ENCODE measurements at regions not wholly inside any gene's neighbourhood (a gene's known extent, or its start where the extent isn't known, plus 50 kb on each side); places are given as distances from the start of the nearest gene placed in this dataset.

GRCh38 chr6:25025919-25026301, 90.2 kb upstream of the RIPOR2 start (continued):
- no peak for TF ChIP-seq REST (IDR thresholded peaks at IDR 0.05)
- TF ChIP-seq RAD21 (IDR thresholded peaks at IDR 0.05), result no peak

GRCh38 chr6:25026723-25027122, 91.0 kb upstream of the RIPOR2 start:
- DNase-seq (ENCODE audit: low spot score), result no peak
- Histone ChIP-seq H3K9me3 (ENCODE audit: control insufficient read depth in 4 of 4, low read length in 3 of 4) (no peaks in the 10 kb centered on the region), H3K9ac (ENCODE audit: low read depth in 1 of 2, low read length in 2 of 2) (no peak overlapping the region), H3K27me3 (ENCODE audit: control insufficient read depth in 4 of 4, insufficient read depth in 4 of 4, low read length in 3 of 4) (no peaks in the 10 kb centered on the region), H3K27ac (ENCODE audit: low read depth in 1 of 2, low read length in 2 of 2) (no peak overlapping the region), H3K4me1 (ENCODE audit: control insufficient read depth in 4 of 4, insufficient read depth in 4 of 4, low read length in 3 of 4) (no peaks in the 10 kb centered on the region), H3K36me3 (ENCODE audit: control insufficient read depth in 4 of 4, insufficient read depth in 3 of 4, low read depth in 1 of 4, low read length in 3 of 4) (no peaks in the 10 kb centered on the region), H3K4me3 (ENCODE audit: low read depth in 1 of 3, low read length in 3 of 3) (no peak overlapping the region)
- no peak for TF ChIP-seq ATF3 (IDR thresholded peaks at IDR 0.05)
- 57% methylated on average over 2 of the region's 2 CpGs for WGBS

GRCh38 chr6:25027221-25027916, 91.6 kb upstream of the RIPOR2 start:
- Histone ChIP-seq H3K27ac (ENCODE audit: low read depth in 1 of 2, low read length in 2 of 2) (no peak overlapping the region), H3K9me3 (ENCODE audit: control insufficient read depth in 4 of 4, low read length in 3 of 4) (no peaks in the 10 kb centered on the region), H3K4me3 (ENCODE audit: low read depth in 1 of 3, low read length in 3 of 3) (no peak overlapping the region), H3K4me1 (ENCODE audit: control insufficient read depth in 4 of 4, insufficient read depth in 4 of 4, low read length in 3 of 4) (no peaks in the 10 kb centered on the region), H3K27me3 (ENCODE audit: control insufficient read depth in 4 of 4, insufficient read depth in 4 of 4, low read length in 3 of 4) (no peaks in the 10 kb centered on the region), H3K9ac (ENCODE audit: low read depth in 1 of 2, low read length in 2 of 2) (no peak overlapping the region), H3K36me3 (ENCODE audit: control insufficient read depth in 4 of 4, insufficient read depth in 3 of 4, low read depth in 1 of 4, low read length in 3 of 4) (no peaks in the 10 kb centered on the region)
- 73% methylated on average over 31 of the region's 31 CpGs for WGBS
- DNase-seq (ENCODE audit: low spot score), result no peak
- TF ChIP-seq FOXA1 (IDR thresholded peaks at IDR 0.05) (no peak), SP1 (IDR thresholded peaks at IDR 0.05) (no peak), RAD21 (IDR thresholded peaks at IDR 0.05) (peak in 1 of 2 donors; percentile 24), JUND (IDR thresholded peaks at IDR 0.05) (no peak)

- Histone ChIP-seq H3K4me3 (ENCODE audit: low read depth in 1 of 3, low read length in 3 of 3) (no peak overlapping the region), H3K36me3 (ENCODE audit: control insufficient read depth in 4 of 4, insufficient read depth in 3 of 4, low read depth in 1 of 4, low read length in 3 of 4) (no peaks in the 10 kb centered on the region), H3K27me3 (ENCODE audit: control insufficient read depth in 4 of 4, insufficient read depth in 4 of 4, low read length in 3 of 4) (no peaks in the 10 kb centered on the region), H3K27ac (ENCODE audit: low read depth in 1 of 2, low read length in 2 of 2) (no peak overlapping the region), H3K9me3 (ENCODE audit: control insufficient read depth in 4 of 4, low read length in 3 of 4) (no peaks in the 10 kb centered on the region), H3K4me1 (ENCODE audit: control insufficient read depth in 4 of 4, insufficient read depth in 4 of 4, low read length in 3 of 4) (no peaks in the 10 kb centered on the region), H3K9ac (ENCODE audit: low read depth in 1 of 2, low read length in 2 of 2) (no peak overlapping the region)
- WGBS, result 96% methylated on average over 1 of the region's 1 CpG
- DNase-seq (ENCODE audit: low spot score), result no peak
- TF ChIP-seq HNF4A (conservative IDR thresholded peaks at IDR 0.05), result no peak
- no peak for TF ChIP-seq TAF1 (conservative IDR thresholded peaks at IDR 0.05)
- no peak for TF ChIP-seq REST (IDR thresholded peaks at IDR 0.05)
- no peak for TF ChIP-seq JUND (IDR thresholded peaks at IDR 0.05)
- TF ChIP-seq FOXA2 (IDR thresholded peaks at IDR 0.05), result no peak
- TF ChIP-seq ATF3 (IDR thresholded peaks at IDR 0.05), result no peak
- no peak for TF ChIP-seq ZBTB33 (IDR thresholded peaks at IDR 0.05)
- no peak for TF ChIP-seq SP1 (IDR thresholded peaks at IDR 0.05)
- no peak for TF ChIP-seq HNF4G (IDR thresholded peaks at IDR 0.05)
- no peak for TF ChIP-seq RAD21 (IDR thresholded peaks at IDR 0.05)
- no peak for TF ChIP-seq MAX (IDR thresholded peaks at IDR 0.05)
Observed at GRCh38 chr6:25028328-25028727, 92.6 kb upstream of the RIPOR2 start.

Data from liver (tissue), 7 donors.